Mesenchymal stem cell (in vitro differentiated cells and primary cell): ENCODE measurements at regions not wholly inside any gene's neighbourhood (a gene's known extent, or its start where the extent isn't known, plus 50 kb on each side); places are given as distances from the start of the nearest gene placed in this dataset.

Source experiments
- DNase-seq: peaks from one replicate; pipeline ENCODE4 v3.0.0-alpha.2; 2013
- H2AFZ ChIP-seq: one replicate; pipeline ENCODE4 v1.6.1; 2013; ENCODE audit warnings: low read depth, mild to moderate bottlenecking, control low read depth, inconsistent platforms, low read length, moderate library complexity
- H2AK5ac ChIP-seq: 2 replicates; pipeline ENCODE4 v1.6.1; 2013; ENCODE audit warnings: low read length, moderate library complexity, mild to moderate bottlenecking, inconsistent platforms; ENCODE audit not compliant: severe bottlenecking
- H2BK120ac ChIP-seq: one replicate; pipeline ENCODE4 v1.6.1; 2013; ENCODE audit warnings: low read depth, mild to moderate bottlenecking, inconsistent platforms, low read length, moderate library complexity
- H2BK12ac ChIP-seq, 2 experiments: one replicate each; pipeline ENCODE4 v1.6.1; 2013; ENCODE audit warnings: inconsistent platforms in 2 of 2, low read length in 2 of 2, mild to moderate bottlenecking in 2 of 2, moderate library complexity in 2 of 2, control low read depth in 1 of 2
- H2BK15ac ChIP-seq: one replicate; pipeline ENCODE4 v1.6.1; 2013; ENCODE audit warnings: mild to moderate bottlenecking, low read depth, inconsistent platforms; ENCODE audit not compliant: poor library complexity, severe bottlenecking
- H2BK5ac ChIP-seq: 2 replicates; pipeline ENCODE4 v1.6.1; 2013; ENCODE audit warnings: low read depth, mild to moderate bottlenecking, low read length, control low read depth, inconsistent platforms; ENCODE audit not compliant: poor library complexity, severe bottlenecking
- H3K14ac ChIP-seq, 2 experiments: one replicate each; pipeline ENCODE4 v1.6.1; 2013; ENCODE audit warnings: inconsistent platforms in 2 of 2, low read length in 2 of 2, control low read depth in 1 of 2, mild to moderate bottlenecking in 1 of 2, moderate library complexity in 1 of 2
- H3K18ac ChIP-seq, 2 experiments: one replicate each; pipeline ENCODE4 v1.6.1; 2013; ENCODE audit warnings: inconsistent platforms in 2 of 2, low read length in 2 of 2, control low read depth in 1 of 2, low read depth in 1 of 2, mild to moderate bottlenecking in 1 of 2
- H3K23ac ChIP-seq, 2 experiments: one replicate each; pipeline ENCODE4 v1.6.1; 2013; ENCODE audit warnings: inconsistent platforms in 2 of 2, low read length in 2 of 2, mild to moderate bottlenecking in 2 of 2, moderate library complexity in 2 of 2, control low read depth in 1 of 2
- H3K27ac ChIP-seq: 2 replicates; pipeline ENCODE4 v1.5.1; 2013; ENCODE audit warnings: mild to moderate bottlenecking, moderate library complexity, low read length, control low read depth, inconsistent platforms; ENCODE audit not compliant: poor library complexity, severe bottlenecking
- H3K27me3 ChIP-seq, 2 experiments: 2 replicates each; pipeline versions ENCODE4 v1.6.1 to v1.7.0; 2013; ENCODE audit warnings: low read length in 2 of 2, mild to moderate bottlenecking in 2 of 2, moderate library complexity in 2 of 2, control low read depth in 1 of 2, inconsistent platforms in 1 of 2; ENCODE audit not compliant: control insufficient read depth in 1 of 2, insufficient read depth in 1 of 2
- H3K36me3 ChIP-seq, 2 experiments: 2 replicates each; pipeline versions ENCODE4 v1.6.1 to v1.7.0; 2013; ENCODE audit warnings: low read length in 2 of 2, control low read depth in 1 of 2, inconsistent platforms in 1 of 2, low read depth in 1 of 2, mild to moderate bottlenecking in 1 of 2; ENCODE audit not compliant: insufficient read depth in 2 of 2, control insufficient read depth in 1 of 2
- H3K4ac ChIP-seq, 2 experiments: one replicate each; pipeline ENCODE4 v1.6.1; 2013; ENCODE audit warnings: inconsistent platforms in 2 of 2, low read length in 2 of 2, mild to moderate bottlenecking in 2 of 2, moderate library complexity in 2 of 2, control low read depth in 1 of 2, low read depth in 1 of 2
- H3K4me1 ChIP-seq: 2 replicates; pipeline ENCODE4 v1.6.1; 2013; ENCODE audit warnings: low read depth, low read length, control low read depth; ENCODE audit not compliant: control insufficient read depth, insufficient read depth
- H3K4me2 ChIP-seq: 2 replicates; pipeline ENCODE4 v1.6.1; 2013; ENCODE audit warnings: low read length, mild to moderate bottlenecking, inconsistent platforms; ENCODE audit not compliant: poor library complexity, severe bottlenecking
- H3K4me3 ChIP-seq, 2 experiments: 2 replicates each; pipeline versions ENCODE4 v1.5.1 to v1.7.0; 2013; ENCODE audit warnings: low read length in 2 of 2, mild to moderate bottlenecking in 2 of 2, control low read depth in 1 of 2, low read depth in 1 of 2; ENCODE audit not compliant: insufficient read depth in 1 of 2
- H3K79me1 ChIP-seq: replicated peaks from 2 replicates; pipeline ENCODE4 v1.6.1; 2013; ENCODE audit warnings: mild to moderate bottlenecking, control low read depth, low read length, inconsistent platforms; ENCODE audit not compliant: poor library complexity, severe bottlenecking
- H3K9ac ChIP-seq: 2 replicates; pipeline ENCODE4 v1.7.0; 2013; ENCODE audit warnings: mild to moderate bottlenecking, low read length, moderate library complexity
- H3K9me3 ChIP-seq: 2 replicates; pipeline ENCODE4 v1.7.0; 2013; ENCODE audit warnings: mild to moderate bottlenecking, low read length; ENCODE audit not compliant: control insufficient read depth
- H4K8ac ChIP-seq: one replicate; pipeline ENCODE4 v1.6.1; 2013; ENCODE audit warnings: inconsistent platforms, mild to moderate bottlenecking, low read length, moderate library complexity
- H4K91ac ChIP-seq: one replicate; pipeline ENCODE4 v1.6.1; 2013; ENCODE audit warnings: mild to moderate bottlenecking, low read length, inconsistent platforms
- WGBS: methylation state at CpG from one replicate; pipeline ENCODE4 v1.1.7; 2013; ENCODE audit warnings: mixed read lengths; 5-methylcytosine and 5-hydroxymethylcytosine counted together

DNA sequence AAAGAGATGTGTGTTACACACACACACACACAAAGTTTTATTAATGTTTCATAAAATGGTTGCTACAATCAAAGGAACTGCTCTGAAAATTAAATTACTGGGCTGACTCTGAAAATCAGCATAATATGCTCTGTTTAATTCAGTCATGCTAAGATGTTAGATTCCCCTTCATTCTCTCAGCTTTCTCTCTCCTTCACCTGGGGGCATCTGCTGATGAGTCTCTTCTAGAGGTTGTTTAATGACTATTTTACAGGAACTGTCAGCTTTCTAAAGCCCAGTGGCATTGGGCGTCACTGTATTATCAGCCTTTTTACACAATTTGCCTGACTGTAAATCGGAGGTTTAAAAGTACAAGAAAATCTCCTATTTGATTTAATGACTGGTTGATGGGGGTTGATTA, 559.7 kb upstream of the POU3F2 start:
- no peak overlapping the region for H2BK120ac ChIP-seq
- DNase-seq = no peak
- no peak overlapping the region for H2AK5ac ChIP-seq
- no peak overlapping the region for H2AFZ ChIP-seq
- no peak overlapping the region for H3K27ac ChIP-seq
- no peaks in the 10 kb centered on the region for H3K4me1 ChIP-seq
- H3K9ac ChIP-seq = no peak overlapping the region
- H3K4me2 ChIP-seq = no peak overlapping the region
- H3K4ac ChIP-seq = no peak overlapping the region
- H3K18ac ChIP-seq = no peak overlapping the region
- no peak overlapping the region for H3K23ac ChIP-seq
- H3K9me3 ChIP-seq = no peaks in the 10 kb centered on the region
- H3K79me1 ChIP-seq = no peaks in the 10 kb centered on the region
- H4K91ac ChIP-seq = no peak overlapping the region
- no peak overlapping the region for H2BK5ac ChIP-seq
- H3K27me3 ChIP-seq = no peaks in the 10 kb centered on the region
- H2BK12ac ChIP-seq = no peak overlapping the region
- no peak overlapping the region for H3K14ac ChIP-seq
- H3K4me3 ChIP-seq = no peak overlapping the region
- H4K8ac ChIP-seq = no peak overlapping the region
- WGBS = 100% methylated on average over 1 of the region's 2 CpGs
- H3K36me3 ChIP-seq = no peaks in the 10 kb centered on the region
- no peak overlapping the region for H2BK15ac ChIP-seq

DNA sequence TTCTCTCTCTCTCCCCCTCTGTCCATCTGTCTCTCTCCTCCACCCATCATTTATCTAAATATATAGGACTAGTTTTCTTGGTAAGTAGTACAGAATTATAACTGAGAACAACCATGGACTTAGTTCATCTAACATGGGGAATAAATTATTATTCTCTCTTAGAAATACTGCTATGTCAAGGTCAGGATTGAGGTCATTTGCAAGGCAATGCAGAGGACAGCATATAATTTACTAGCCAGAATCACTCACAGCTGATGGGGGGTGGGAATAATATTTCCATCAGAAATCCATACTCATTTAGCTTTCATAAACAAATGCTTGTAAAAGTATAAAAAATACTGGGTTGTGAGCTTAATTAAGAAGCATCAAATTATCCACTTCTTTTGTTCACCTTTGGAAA, 553.9 kb upstream of the POU3F2 start:
- Histone ChIP-seq H3K4me3 (no peak overlapping the region), H3K27me3 (no peaks in the 10 kb centered on the region), H3K9ac (no peak overlapping the region), H2BK15ac (no peak overlapping the region), H3K14ac (no peak overlapping the region), H3K23ac (no peak overlapping the region), H3K9me3 (no peaks in the 10 kb centered on the region), H3K4me1 (no peaks in the 10 kb centered on the region), H3K27ac (no peak overlapping the region), H3K36me3 (no peaks in the 10 kb centered on the region), H2BK12ac (no peak overlapping the region), H3K4ac (no peak overlapping the region), H3K18ac (no peak overlapping the region), H2BK120ac (no peak overlapping the region), H3K79me1 (no peaks in the 10 kb centered on the region), H2AK5ac (no peak overlapping the region), H2AFZ (no peak overlapping the region), H2BK5ac (no peak overlapping the region), H3K4me2 (no peak overlapping the region), H4K91ac (no peak overlapping the region), H4K8ac (no peak overlapping the region)
- no peak for DNase-seq

DNA sequence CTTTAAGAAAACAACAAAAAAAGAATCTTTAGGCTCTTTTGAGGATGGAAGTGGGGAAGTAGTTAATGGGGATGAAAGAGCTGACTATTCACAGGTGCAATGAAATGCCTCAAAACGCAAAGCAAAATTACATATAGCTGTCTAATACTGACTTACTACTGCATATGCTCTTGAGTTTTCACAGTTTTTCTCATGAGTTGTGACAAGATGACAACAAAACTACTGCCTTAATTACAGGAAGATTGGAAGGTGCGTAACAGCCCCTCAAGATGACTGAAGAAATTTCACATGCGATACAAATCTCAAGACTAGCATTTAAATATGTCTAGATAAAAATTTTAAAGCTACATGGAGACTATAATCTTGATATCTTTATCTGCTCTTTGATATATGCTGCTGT, 547.8 kb upstream of the POU3F2 start:
- 80% methylated on average over 2 of the region's 3 CpGs for WGBS
- Histone ChIP-seq H3K9me3 (no peaks in the 10 kb centered on the region), H3K36me3 (no peaks in the 10 kb centered on the region), H3K4me2 (no peak overlapping the region), H3K4me3 (no peak overlapping the region), H2AFZ (no peak overlapping the region), H4K91ac (no peak overlapping the region), H2BK15ac (no peak overlapping the region), H2AK5ac (no peak overlapping the region), H3K27me3 (no peaks in the 10 kb centered on the region), H2BK120ac (no peak overlapping the region), H2BK5ac (no peak overlapping the region), H3K27ac (no peak overlapping the region), H3K14ac (no peak overlapping the region), H3K9ac (no peak overlapping the region), H3K23ac (no peak overlapping the region), H3K79me1 (no peaks in the 10 kb centered on the region), H3K18ac (no peak overlapping the region), H2BK12ac (no peak overlapping the region), H4K8ac (no peak overlapping the region), H3K4ac (no peak overlapping the region), H3K4me1 (no peaks in the 10 kb centered on the region)
- DNase-seq = no peak

DNA sequence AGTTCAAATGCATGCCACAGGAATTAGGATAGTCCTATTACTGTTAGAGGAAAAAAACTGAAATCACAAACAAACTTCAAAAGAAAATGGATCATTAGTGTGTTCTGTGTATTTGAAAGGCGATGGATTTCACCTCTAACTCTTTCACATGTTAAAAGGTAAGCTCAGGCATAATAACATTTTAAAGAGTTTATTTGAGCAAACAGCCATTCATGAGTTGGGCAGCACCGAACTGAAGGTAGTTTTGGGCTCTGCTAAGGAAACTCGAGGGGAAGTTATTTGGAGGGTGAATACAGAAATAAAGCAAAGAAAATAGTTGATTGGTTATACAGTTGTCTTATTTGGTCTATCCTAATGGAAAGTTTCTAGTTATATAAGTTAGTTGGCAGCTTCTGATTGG, 546.5 kb upstream of the POU3F2 start:
- no peak overlapping the region for H3K4me3 ChIP-seq
- no peak overlapping the region for H3K4me2 ChIP-seq
- no peaks in the 10 kb centered on the region for H3K36me3 ChIP-seq
- no peak overlapping the region for H2AK5ac ChIP-seq
- no peaks in the 10 kb centered on the region for H3K4me1 ChIP-seq
- no peak overlapping the region for H2BK15ac ChIP-seq
- no peak overlapping the region for H2BK5ac ChIP-seq
- H3K4ac ChIP-seq = no peak overlapping the region
- no peaks in the 10 kb centered on the region for H3K9me3 ChIP-seq
- no peak overlapping the region for H4K8ac ChIP-seq
- DNase-seq = no peak
- no peak overlapping the region for H3K23ac ChIP-seq
- H3K9ac ChIP-seq = no peak overlapping the region
- H2BK120ac ChIP-seq = no peak overlapping the region
- no peak overlapping the region for H2BK12ac ChIP-seq
- 64% methylated on average over 2 of the region's 3 CpGs for WGBS
- H4K91ac ChIP-seq = no peak overlapping the region
- H3K27me3 ChIP-seq = no peaks in the 10 kb centered on the region
- no peak overlapping the region for H2AFZ ChIP-seq
- H3K18ac ChIP-seq = no peak overlapping the region
- no peak overlapping the region for H3K27ac ChIP-seq
- no peak overlapping the region for H3K14ac ChIP-seq
- no peaks in the 10 kb centered on the region for H3K79me1 ChIP-seq
